BJ (cell line): ENCODE measurements at regions not wholly inside any gene's neighbourhood (a gene's known extent, or its start where the extent isn't known, plus 50 kb on each side); places are given as distances from the start of the nearest gene placed in this dataset.

Source experiments
- CTCF ChIA-PET: fragments of 350-600 bp; formaldehyde crosslinking; extraction: SDS; loops from one replicate; lab custom pipeline; 2021; ENCODE audit warnings: antibody characterized with exemption, inconsistent platforms; lab: Yijun Ruan, JAX
- POLR2A ChIA-PET: fragments of 300-600 bp; sonication (Branson Sonifier 250); formaldehyde crosslinking; extraction: SDS; loops from one replicate; lab custom pipeline; 2021; ENCODE audit warnings: antibody characterized with exemption; lab: Charles Lee
- DNase-seq: peaks from one replicate; pipeline ENCODE4 v3.0.0-alpha.2; 2011; ENCODE audit warnings: low read depth
- H3K27me3 ChIP-seq: 2 replicates; pipeline ENCODE4 v1.6.0; 2011; ENCODE audit warnings: low read length; ENCODE audit not compliant: control insufficient read depth, insufficient read depth
- H3K36me3 ChIP-seq: 2 replicates; pipeline ENCODE4 v1.5.1; 2011; ENCODE audit warnings: low read length; ENCODE audit not compliant: control insufficient read depth, insufficient read depth
- H3K4me3 ChIP-seq: 2 replicates; pipeline ENCODE4 v1.5.1; 2011; ENCODE audit warnings: low read depth, mild to moderate bottlenecking, control low read depth, low read length
- TF ChIP-seq, protein P1 (sequence below): IDR thresholded peaks from 2 replicates; pipeline ENCODE4 v1.5.1; 2011; ENCODE audit warnings: low read depth, mild to moderate bottlenecking, control low read depth, inconsistent platforms, low read length, moderate library complexity; ENCODE audit not compliant: insufficient read depth

GRCh38 chr20:57986666-57987065, 241.8 kb downstream of the ANKRD60 start:
- H3K4me3 ChIP-seq, result no peak overlapping the region
- H3K27me3 ChIP-seq, result peaks cover 5% of the 10 kb centered on the region; the same call in 1 of the 2 replicates
- CTCF ChIA-PET, result no interaction called here
- no peak for DNase-seq
- no peaks in the 10 kb centered on the region for H3K36me3 ChIP-seq
- POLR2A ChIA-PET, result no interaction called here
- TF ChIP-seq, protein P1, sequence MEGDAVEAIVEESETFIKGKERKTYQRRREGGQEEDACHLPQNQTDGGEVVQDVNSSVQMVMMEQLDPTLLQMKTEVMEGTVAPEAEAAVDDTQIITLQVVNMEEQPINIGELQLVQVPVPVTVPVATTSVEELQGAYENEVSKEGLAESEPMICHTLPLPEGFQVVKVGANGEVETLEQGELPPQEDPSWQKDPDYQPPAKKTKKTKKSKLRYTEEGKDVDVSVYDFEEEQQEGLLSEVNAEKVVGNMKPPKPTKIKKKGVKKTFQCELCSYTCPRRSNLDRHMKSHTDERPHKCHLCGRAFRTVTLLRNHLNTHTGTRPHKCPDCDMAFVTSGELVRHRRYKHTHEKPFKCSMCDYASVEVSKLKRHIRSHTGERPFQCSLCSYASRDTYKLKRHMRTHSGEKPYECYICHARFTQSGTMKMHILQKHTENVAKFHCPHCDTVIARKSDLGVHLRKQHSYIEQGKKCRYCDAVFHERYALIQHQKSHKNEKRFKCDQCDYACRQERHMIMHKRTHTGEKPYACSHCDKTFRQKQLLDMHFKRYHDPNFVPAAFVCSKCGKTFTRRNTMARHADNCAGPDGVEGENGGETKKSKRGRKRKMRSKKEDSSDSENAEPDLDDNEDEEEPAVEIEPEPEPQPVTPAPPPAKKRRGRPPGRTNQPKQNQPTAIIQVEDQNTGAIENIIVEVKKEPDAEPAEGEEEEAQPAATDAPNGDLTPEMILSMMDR, result no peak

- DNase-seq, result no peak
- TF ChIP-seq, protein P1, result no peak
- CTCF ChIA-PET, result no interaction called here
- Histone ChIP-seq H3K4me3 (no peak overlapping the region), H3K27me3 (peaks cover 8% of the 10 kb centered on the region; the same call in 1 of the 2 replicates), H3K36me3 (no peaks in the 10 kb centered on the region)
- POLR2A ChIA-PET, result no interaction called here
Observed at GRCh38 chr20:57985278-57985677, 243.2 kb downstream of the ANKRD60 start.

DNA sequence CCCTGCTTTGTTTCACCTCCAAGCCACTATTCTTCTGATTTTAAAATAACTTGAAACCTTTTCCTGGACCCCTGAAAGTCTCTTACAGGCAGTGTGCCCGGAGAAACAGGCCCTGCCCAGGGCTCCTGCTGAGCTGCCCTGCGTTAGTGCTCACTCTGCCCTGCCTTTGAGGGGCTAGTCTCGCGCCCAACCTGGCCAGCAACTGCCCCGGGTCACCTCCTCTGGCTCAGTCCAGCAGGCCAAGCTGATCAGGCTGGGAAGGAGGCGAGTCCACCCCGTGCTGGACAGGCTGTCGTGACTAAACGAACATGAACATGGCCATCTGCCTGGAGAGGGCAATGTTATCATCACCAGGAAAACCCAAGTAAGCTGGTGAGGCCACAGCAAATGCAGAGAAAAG, 245.4 kb downstream of the ANKRD60 start:
- Histone ChIP-seq H3K4me3 (no peak overlapping the region), H3K36me3 (no peaks in the 10 kb centered on the region), H3K27me3 (peaks cover 13% of the 10 kb centered on the region)
- DNase-seq, result no peak
- ChIA-PET POLR2A (no interaction called here), CTCF (no interaction called here)
- TF ChIP-seq, protein P1, result no peak

DNA sequence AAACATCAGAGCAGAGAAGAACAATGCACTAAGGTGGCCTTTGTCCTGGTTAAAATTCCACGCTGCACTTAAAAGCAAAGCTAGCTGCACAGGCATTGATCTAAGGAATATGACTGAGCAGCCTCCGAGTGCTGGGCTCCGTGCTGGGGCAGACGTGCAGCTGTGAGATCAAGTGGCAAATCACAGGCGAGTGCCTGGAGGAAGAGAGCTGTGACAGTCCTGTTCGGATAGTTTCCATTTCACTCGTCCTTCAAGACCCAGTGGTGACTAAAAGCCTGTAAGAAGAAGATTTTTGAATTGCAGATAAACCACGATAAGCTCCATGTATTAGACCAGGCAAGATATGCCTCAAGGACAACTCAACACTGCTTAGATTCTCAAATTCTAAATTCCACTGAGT, 247.9 kb downstream of the ANKRD60 start:
- Histone ChIP-seq H3K36me3 (no peaks in the 10 kb centered on the region), H3K4me3 (no peak overlapping the region), H3K27me3 (peaks cover 17% of the 10 kb centered on the region)
- TF ChIP-seq, protein P1, result no peak
- ChIA-PET POLR2A (no interaction called here), CTCF (interaction anchor here (1.0 to 1.6 kb wide), 2 partner anchors 9 to 10 kb away, joined by 3 read pairs; no protein-coding TSS in a partner anchor)
- no peak for DNase-seq

DNA sequence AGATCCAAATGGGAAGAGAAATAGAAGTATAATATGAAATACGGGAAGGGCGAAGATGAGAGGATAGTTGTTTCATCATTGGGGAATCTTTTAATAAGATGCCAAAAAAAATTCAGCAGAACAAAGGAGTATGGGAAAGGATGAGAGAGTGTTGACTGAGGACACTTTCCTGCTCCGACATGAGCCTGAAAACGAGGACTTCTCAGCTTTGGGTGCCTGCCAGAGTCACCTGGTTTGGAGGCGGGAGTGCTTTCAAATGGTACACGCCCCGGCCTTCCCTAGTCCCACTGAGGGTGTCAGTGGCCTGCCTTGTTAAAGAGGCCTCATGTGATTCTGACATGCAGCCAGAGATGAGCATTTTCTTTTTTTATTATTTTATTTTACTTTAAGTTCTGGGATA, 250.9 kb downstream of the ANKRD60 start:
- no peak overlapping the region for H3K4me3 ChIP-seq
- H3K36me3 ChIP-seq, result no peaks in the 10 kb centered on the region
- no peak for DNase-seq
- TF ChIP-seq, protein P1, result no peak
- H3K27me3 ChIP-seq, result peaks cover 20% of the 10 kb centered on the region
- ChIA-PET POLR2A (no interaction called here), CTCF (interaction anchor here (1.5 kb wide), 1 partner anchor 11 kb away, joined by 3 read pairs; no protein-coding TSS in a partner anchor)
